ENCODE measurements at regions not wholly inside any gene's neighbourhood (a gene's known extent, or its start where the extent isn't known, plus 50 kb on each side); places are given as distances from the start of the nearest gene placed in this dataset.
"Not testable (repeated sequence)": the region's sequence is repeated elsewhere in the genome, so short reads cannot be mapped to it uniquely, and the experiment has no call there.

DNA sequence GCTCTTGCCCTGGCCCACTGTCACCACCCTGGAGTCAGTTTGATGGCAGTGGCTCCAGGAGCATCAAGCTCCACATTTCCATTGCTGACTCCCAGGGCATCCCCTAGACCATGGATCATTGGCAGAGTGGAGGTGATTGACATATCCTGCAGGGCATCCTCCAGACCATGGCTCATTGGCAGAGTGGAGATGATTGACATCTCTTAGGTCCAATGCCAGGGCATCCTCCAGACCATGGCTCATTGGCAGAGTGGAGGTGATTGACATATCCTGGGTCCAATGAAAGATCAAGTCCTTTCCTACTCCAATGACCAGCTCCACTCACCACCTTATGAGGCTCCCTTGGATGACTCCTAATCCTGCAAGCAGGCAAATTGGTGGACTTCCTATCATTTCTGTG, 174.3 kb upstream of the NLRP1 start:
- no peak overlapping the region for H3K4me3 ChIP-seq (ENCODE audit: low read depth, low read length)
- TF ChIP-seq, protein P1, sequence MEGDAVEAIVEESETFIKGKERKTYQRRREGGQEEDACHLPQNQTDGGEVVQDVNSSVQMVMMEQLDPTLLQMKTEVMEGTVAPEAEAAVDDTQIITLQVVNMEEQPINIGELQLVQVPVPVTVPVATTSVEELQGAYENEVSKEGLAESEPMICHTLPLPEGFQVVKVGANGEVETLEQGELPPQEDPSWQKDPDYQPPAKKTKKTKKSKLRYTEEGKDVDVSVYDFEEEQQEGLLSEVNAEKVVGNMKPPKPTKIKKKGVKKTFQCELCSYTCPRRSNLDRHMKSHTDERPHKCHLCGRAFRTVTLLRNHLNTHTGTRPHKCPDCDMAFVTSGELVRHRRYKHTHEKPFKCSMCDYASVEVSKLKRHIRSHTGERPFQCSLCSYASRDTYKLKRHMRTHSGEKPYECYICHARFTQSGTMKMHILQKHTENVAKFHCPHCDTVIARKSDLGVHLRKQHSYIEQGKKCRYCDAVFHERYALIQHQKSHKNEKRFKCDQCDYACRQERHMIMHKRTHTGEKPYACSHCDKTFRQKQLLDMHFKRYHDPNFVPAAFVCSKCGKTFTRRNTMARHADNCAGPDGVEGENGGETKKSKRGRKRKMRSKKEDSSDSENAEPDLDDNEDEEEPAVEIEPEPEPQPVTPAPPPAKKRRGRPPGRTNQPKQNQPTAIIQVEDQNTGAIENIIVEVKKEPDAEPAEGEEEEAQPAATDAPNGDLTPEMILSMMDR (IDR thresholded peaks at IDR 0.05; ENCODE audit: low read depth, low read length), result no peak

DNA sequence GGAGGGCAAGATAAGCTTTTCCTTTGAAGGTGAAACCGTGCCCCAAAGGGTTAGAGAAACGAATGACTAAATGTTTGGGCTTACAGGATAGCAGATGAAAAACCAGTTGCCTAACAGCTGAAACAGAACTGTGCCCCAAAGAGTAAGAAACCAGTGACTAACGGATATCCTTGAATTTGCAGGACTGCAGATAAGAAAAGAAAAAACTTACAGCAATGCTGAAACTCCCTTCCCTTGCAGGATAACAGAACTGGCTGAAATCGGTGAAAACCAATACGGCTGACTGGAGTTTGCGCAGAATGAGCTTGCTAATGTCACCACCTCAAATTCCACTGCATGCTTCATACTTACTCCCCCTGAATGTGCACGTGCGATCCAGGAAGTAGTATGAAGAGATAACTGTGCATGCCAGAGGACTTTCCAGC, 175.2 kb upstream of the NLRP1 start:
- no peak overlapping the region for H3K4me3 ChIP-seq (ENCODE audit: low read depth, low read length)
- TF ChIP-seq, protein P1 (IDR thresholded peaks at IDR 0.05; ENCODE audit: low read depth, low read length), result no peak

DNA sequence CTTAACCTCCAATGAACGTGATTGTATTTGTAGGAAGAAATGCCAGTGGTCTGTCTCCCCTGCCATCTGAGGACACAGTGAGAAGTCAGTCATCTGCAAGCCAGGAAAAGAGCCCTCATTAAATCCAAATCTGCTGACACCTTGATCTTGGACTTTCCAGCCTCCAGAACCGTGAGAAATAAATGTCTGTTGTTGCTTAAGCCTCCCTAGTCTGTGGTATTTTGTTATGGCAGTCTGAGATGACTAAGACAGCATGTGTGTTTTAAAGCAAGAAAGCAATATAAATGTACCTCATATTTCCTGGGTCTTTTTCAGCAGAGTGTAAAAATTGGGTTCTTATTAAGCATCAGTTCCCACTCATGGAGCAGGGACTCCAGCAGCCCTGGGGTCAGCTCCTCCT, 177.9 kb upstream of the NLRP1 start:
- TF ChIP-seq, protein P1 (IDR thresholded peaks at IDR 0.05; ENCODE audit: low read depth, low read length), result no peak

DNA sequence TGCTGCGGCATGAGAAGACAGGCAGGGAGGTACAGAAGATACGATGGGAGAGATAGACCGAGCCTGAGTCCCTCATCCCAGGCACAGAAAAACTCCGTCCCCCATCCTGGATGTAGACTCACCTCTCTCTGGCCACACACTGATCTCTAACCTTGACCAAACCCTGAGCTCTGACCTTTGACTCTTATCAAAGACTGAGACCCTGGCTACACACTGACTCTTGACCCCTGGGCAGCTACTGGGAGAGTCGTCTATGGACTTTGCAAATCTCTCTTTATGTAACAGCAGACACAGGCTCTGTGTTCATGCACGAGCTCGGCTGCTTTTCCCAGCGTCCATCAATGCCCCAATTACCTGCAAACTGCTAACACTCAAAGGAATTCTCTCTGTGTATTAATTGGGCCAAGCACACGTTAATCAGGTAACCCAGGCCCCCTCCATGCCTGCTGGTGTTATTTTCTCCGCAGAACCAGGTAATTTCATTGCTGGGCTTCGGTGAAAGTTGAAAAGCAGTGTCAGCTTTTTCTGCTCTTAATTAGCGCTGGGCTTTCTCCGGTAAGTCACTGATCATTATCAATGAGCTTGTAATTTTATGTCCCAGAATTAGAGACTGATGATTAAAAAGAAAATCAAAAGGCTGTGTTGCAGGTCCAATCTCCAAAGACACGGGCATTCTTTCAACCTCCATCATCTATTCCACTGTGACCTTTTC, 179.4 kb upstream of the NLRP1 start:
- TF ChIP-seq, protein P1 (IDR thresholded peaks at IDR 0.05; ENCODE audit: low read depth, low read length), result no peak
- H3K4me3 ChIP-seq (ENCODE audit: low read depth, low read length), result no peak overlapping the region

More for the DNA sequence above, 177.9 kb upstream of the NLRP1 start:
- H3K4me3 ChIP-seq (ENCODE audit: low read depth, low read length), result no peak overlapping the region

DNA sequence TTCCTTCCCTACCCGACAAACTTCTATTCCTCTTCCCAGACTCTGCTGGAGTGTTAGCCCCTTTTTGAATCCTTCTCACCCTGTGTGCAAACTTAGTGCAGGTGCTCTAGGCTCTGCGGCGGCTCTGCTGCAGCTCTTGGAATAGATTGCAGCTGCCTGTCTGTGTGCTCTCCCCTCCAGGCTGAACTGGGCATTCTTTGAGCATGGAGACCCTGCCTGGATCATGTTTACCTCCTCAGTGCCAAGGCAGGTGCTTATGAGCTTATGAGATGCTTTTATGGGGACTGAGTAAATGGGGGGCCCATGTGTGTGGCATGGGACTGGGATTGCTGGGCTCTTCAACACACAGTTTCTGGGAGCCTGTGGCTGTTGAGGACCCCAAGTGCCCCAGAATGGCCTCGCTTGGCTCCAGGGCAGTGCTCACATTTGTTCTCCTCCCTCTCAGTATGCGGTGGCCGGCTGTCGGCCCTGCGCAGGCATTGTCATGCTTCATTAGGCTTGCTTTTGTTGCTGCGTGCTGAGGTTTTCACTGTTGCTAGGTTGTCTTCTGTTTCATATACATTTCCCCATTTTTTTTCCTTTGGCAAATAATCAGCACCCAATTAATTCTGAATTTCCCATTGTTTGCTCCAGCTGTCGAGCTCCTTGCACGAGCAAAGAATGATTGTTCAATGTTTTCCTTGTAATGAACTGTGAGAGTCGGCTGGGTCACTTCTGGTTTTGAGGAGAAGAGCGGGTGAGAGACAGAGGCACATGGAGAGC, 185.5 kb upstream of the NLRP1 start:
- TF ChIP-seq, protein P1 (IDR thresholded peaks at IDR 0.05; ENCODE audit: low read depth, low read length), result no peak

DNA sequence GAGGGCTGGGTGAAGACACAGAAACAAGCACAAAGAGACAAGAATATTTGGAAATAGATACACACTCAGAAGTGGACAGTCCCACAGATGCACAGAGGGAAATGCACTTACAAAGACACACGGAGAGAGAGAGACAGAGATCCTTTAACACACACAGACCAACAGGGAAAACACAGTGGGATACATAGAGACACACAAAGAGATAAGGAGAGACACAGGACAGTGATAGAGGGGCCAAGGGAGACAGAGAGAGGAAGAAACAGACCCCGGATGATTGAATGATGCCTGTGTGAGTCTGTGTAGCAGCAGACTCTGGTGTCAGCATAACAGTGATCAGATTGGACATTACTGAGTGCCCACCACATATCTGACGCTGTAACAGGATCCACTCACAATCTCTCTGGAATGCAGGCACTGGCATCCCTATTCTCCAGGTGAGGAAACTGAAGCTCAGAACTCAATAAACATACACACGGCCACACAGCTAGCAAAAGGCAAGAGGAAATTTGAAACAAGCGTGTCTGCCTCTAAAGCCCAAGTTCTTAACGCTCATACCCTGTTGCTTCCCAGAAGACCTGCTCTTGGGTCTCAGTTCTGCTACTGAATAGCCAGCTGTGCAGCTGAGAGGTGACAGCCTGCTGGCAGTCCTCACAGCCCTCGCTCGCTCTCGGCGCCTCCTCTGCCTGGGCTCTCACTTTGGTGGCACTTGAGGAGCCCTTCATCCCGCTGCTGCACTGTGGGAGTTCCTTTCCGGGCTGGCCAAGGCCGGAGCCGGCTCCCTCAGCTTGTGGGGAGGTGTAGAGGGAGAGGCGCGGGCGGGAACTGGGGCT, 186.3 kb upstream of the NLRP1 start:
- H3K4me3 ChIP-seq (ENCODE audit: low read depth, low read length), result no peak overlapping the region
- TF ChIP-seq, protein P1 (IDR thresholded peaks at IDR 0.05; ENCODE audit: low read depth, low read length), result no peak

More for the DNA sequence above, 185.5 kb upstream of the NLRP1 start:
- H3K4me3 ChIP-seq (ENCODE audit: low read depth, low read length), result no peak overlapping the region

DNA sequence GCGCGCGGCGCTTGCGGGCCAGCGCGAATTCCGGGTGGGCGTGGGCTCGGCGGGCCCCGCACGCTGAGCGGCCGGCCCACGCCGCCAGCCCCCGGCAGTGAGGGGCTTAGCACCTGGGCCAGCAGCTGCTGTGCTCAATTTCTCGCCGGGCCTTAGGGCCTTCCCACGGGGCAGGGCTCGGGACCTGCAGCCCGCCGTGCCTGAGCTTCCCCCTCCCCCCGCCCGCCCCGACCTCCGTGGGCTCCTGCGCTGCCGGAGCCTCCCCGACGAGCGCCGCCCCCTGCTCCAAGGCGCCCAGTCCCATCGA, 186.9 kb upstream of the NLRP1 start:
- not testable (repeated sequence) for H3K4me3 ChIP-seq (ENCODE audit: low read depth, low read length)

DNA sequence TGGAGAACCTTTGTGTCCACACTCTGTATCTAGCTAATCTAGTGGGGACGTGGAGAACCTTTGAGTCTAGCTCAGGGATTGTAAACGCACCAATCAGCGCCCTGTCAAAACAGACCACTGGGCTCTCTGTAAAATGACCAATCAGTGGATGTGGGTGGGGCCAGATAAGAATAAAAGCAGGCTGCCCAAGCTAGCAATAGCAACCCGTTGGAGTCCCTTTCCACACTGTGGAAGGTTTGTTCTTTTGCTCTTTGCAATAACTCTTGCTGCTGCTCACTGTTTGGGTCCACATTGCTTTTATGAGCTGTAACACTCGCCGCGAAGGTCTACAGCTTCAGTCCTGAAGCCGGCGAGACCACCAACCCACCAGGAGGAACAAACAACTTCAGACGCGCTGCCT, 187.7 kb upstream of the NLRP1 start:
- not testable (repeated sequence) for H3K4me3 ChIP-seq (ENCODE audit: low read depth, low read length)

Measured in WI38 (cell line).